ENCODE measurements at regions not wholly inside any gene's neighbourhood (a gene's known extent, or its start where the extent isn't known, plus 50 kb on each side); places are given as distances from the start of the nearest gene placed in this dataset.

GRCh38 chr5:82821846-82822633 is 255.2 kb downstream of the TMEM167A start:
- Histone ChIP-seq H3K9ac (ENCODE audit: low read length) (peak overlapping the region; percentile 44; the same call in 1 of the 2 replicates), H3K9me3 (replicated peaks; ENCODE audit: insufficient read depth, low read length) (no peaks in the 10 kb centered on the region), H3K4me1 (ENCODE audit: low read length) (peaks cover 20% of the 10 kb centered on the region), H3K27ac (ENCODE audit: low read length) (peak overlapping the region; percentile 87; the same call in 1 of the 2 replicates), H3K79me2 (ENCODE audit: low read length) (no peaks in the 10 kb centered on the region), H2AFZ (ENCODE audit: low read length) (peak overlapping the region; percentile 57), H3F3A (ENCODE audit: insufficient read depth, low read length) (peaks cover 22% of the 10 kb centered on the region), H3K9me2 (replicated peaks; ENCODE audit: insufficient read depth, low read length) (no peaks in the 10 kb centered on the region), H3K36me3 (replicated peaks; ENCODE audit: insufficient read depth, low read length) (no peaks in the 10 kb centered on the region), H3K4me3 (ENCODE audit: low read length) (peak overlapping the region; percentile 48), H4K20me1 (ENCODE audit: insufficient read depth, low read length) (no peaks in the 10 kb centered on the region), H3K4me2 (ENCODE audit: low read depth, low read length) (peak overlapping the region; percentile 61), H3K27me3 (replicated peaks; ENCODE audit: insufficient read depth, low read length) (no peaks in the 10 kb centered on the region)
- TF ChIP-seq EZH2 (optimal IDR thresholded peaks at IDR 0.05; ENCODE audit: low read depth, low read length) (no peak), CTCF (IDR thresholded peaks at IDR 0.05; ENCODE audit: low read length) (no peak), EZH2phosphoT487 (IDR thresholded peaks at IDR 0.05; ENCODE audit: low read length) (no peak)
- no peak for DNase-seq

GRCh38 chr5:82820961-82821845 is 256.0 kb downstream of the TMEM167A start:
- no peaks in the 10 kb centered on the region for H3K27me3 ChIP-seq (replicated peaks; ENCODE audit: insufficient read depth, low read length)
- no peaks in the 10 kb centered on the region for H3K79me2 ChIP-seq (ENCODE audit: low read length)
- H3K9me2 ChIP-seq (replicated peaks; ENCODE audit: insufficient read depth, low read length): no peaks in the 10 kb centered on the region
- peak overlapping the region; percentile 57 for H2AFZ ChIP-seq (ENCODE audit: low read length)
- peak overlapping the region; percentile 87 for H3K27ac ChIP-seq (ENCODE audit: low read length)
- H3K4me2 ChIP-seq (ENCODE audit: low read depth, low read length): peak overlapping the region; percentile 61
- H3K4me3 ChIP-seq (ENCODE audit: low read length): peak overlapping the region; percentile 48
- peaks cover 22% of the 10 kb centered on the region for H3F3A ChIP-seq (ENCODE audit: insufficient read depth, low read length)
- DNase-seq: peak; percentile 85
- H3K9me3 ChIP-seq (replicated peaks; ENCODE audit: insufficient read depth, low read length): no peaks in the 10 kb centered on the region
- peaks cover 20% of the 10 kb centered on the region for H3K4me1 ChIP-seq (ENCODE audit: low read length)
- no peaks in the 10 kb centered on the region for H3K36me3 ChIP-seq (replicated peaks; ENCODE audit: insufficient read depth, low read length)
- no peaks in the 10 kb centered on the region for H4K20me1 ChIP-seq (ENCODE audit: insufficient read depth, low read length)
- TF ChIP-seq EZH2 (optimal IDR thresholded peaks at IDR 0.05; ENCODE audit: low read depth, low read length) (no peak), EZH2phosphoT487 (IDR thresholded peaks at IDR 0.05; ENCODE audit: low read length) (no peak), CTCF (IDR thresholded peaks at IDR 0.05; ENCODE audit: low read length) (no peak)
- H3K9ac ChIP-seq (ENCODE audit: low read length): peak overlapping the region; percentile 44; the same call in 1 of the 2 replicates

- Histone ChIP-seq H3K9ac (ENCODE audit: low read length) (no peak overlapping the region), H3K27ac (ENCODE audit: low read length) (peak overlapping the region; percentile 87; the same call in 1 of the 2 replicates), H3K36me3 (replicated peaks; ENCODE audit: insufficient read depth, low read length) (no peaks in the 10 kb centered on the region), H4K20me1 (ENCODE audit: insufficient read depth, low read length) (no peaks in the 10 kb centered on the region), H3K4me2 (ENCODE audit: low read depth, low read length) (peak overlapping the region; percentile 61), H3K4me3 (ENCODE audit: low read length) (no peak overlapping the region; the same call in 1 of the 2 replicates), H3K4me1 (ENCODE audit: low read length) (peaks cover 20% of the 10 kb centered on the region), H3K27me3 (replicated peaks; ENCODE audit: insufficient read depth, low read length) (no peaks in the 10 kb centered on the region), H3K9me2 (replicated peaks; ENCODE audit: insufficient read depth, low read length) (no peaks in the 10 kb centered on the region), H3K9me3 (replicated peaks; ENCODE audit: insufficient read depth, low read length) (no peaks in the 10 kb centered on the region), H2AFZ (ENCODE audit: low read length) (peak overlapping the region; percentile 57), H3F3A (ENCODE audit: insufficient read depth, low read length) (peaks cover 22% of the 10 kb centered on the region), H3K79me2 (ENCODE audit: low read length) (no peaks in the 10 kb centered on the region)
- no peak for DNase-seq
- no peak for TF ChIP-seq EZH2 (optimal IDR thresholded peaks at IDR 0.05; ENCODE audit: low read depth, low read length)
- no peak for TF ChIP-seq EZH2phosphoT487 (IDR thresholded peaks at IDR 0.05; ENCODE audit: low read length)
- TF ChIP-seq CTCF (IDR thresholded peaks at IDR 0.05; ENCODE audit: low read length): no peak
Observed at GRCh38 chr5:82820188-82820587, 257.0 kb downstream of the TMEM167A start.

Measured in MM.1S (cell line).